ENCODE measurements at regions not wholly inside any gene's neighbourhood (a gene's known extent, or its start where the extent isn't known, plus 50 kb on each side); places are given as distances from the start of the nearest gene placed in this dataset.

GRCh38 chr5:92552206-92553160, 1028.5 kb downstream of the NR2F1-AS1 start:
- H3K27ac ChIP-seq: no peak overlapping the region
- ATAC-seq (peak in 1 of 4 donors; percentile 52), DNase-seq (no peak), FAIRE-seq (no peak)
- no peak for TF ChIP-seq CTCF (IDR thresholded peaks at IDR 0.05)
- no peak overlapping the region for H3K4me3 ChIP-seq
- 33 to 38% methylated on average over 8 of the region's 8 CpGs for WGBS, 2 donors
- intact Hi-C loops (cut with DNase I): no loop called here
- no peaks in the 10 kb centered on the region for H3K4me1 ChIP-seq
- H3K27me3 ChIP-seq: peaks cover 0 to 2% (median 0%) of the 10 kb centered on the region in 4 donors
- H3K9me3 ChIP-seq: peaks cover 0 to 2% (median 0%) of the 10 kb centered on the region in 4 donors
- no peaks in the 10 kb centered on the region for H3K36me3 ChIP-seq

GRCh38 chr5:92548346-92548745, 1032.7 kb downstream of the NR2F1-AS1 start:
- H3K4me1 ChIP-seq: no peaks in the 10 kb centered on the region
- DNase-seq: no peak

GRCh38 chr5:92544596-92544995, 1036.4 kb downstream of the NR2F1-AS1 start:
- Histone ChIP-seq H3K36me3 (no peaks in the 10 kb centered on the region), H3K4me3 (no peak overlapping the region), H3K27ac (no peak overlapping the region), H3K27me3 (no peaks in the 10 kb centered on the region), H3K9me3 (no peaks in the 10 kb centered on the region), H3K4me1 (no peaks in the 10 kb centered on the region)
- 54 to 55% methylated on average over 1 of the region's 1 CpG for WGBS, 2 donors
- intact Hi-C loops (cut with DNase I): no loop called here
- FAIRE-seq (no peak), DNase-seq (no peak), ATAC-seq (no peak)
- no peak for TF ChIP-seq CTCF (IDR thresholded peaks at IDR 0.05)

More at GRCh38 chr5:92548346-92548745, 1032.7 kb downstream of the NR2F1-AS1 start:
- WGBS, 2 donors: 40 to 63% methylated on average over 2 of the region's 2 CpGs
- FAIRE-seq (no peak), ATAC-seq (no peak)
- Histone ChIP-seq H3K4me3 (no peak overlapping the region), H3K36me3 (no peaks in the 10 kb centered on the region), H3K27me3 (no peaks in the 10 kb centered on the region), H3K9me3 (peaks cover 0 to 2% (median 0%) of the 10 kb centered on the region in 4 donors), H3K27ac (no peak overlapping the region)
- intact Hi-C loops (cut with DNase I): no loop called here
- TF ChIP-seq CTCF (IDR thresholded peaks at IDR 0.05): no peak

- H3K9me3 ChIP-seq: no peaks in the 10 kb centered on the region
- WGBS, 2 donors: 50 to 56% methylated on average over 3 of the region's 3 CpGs
Observed at GRCh38 chr5:92544036-92544435, 1037.0 kb downstream of the NR2F1-AS1 start.

More at GRCh38 chr5:92544036-92544435, 1037.0 kb downstream of the NR2F1-AS1 start:
- TF ChIP-seq CTCF (IDR thresholded peaks at IDR 0.05): no peak
- ATAC-seq (no peak), FAIRE-seq (no peak), DNase-seq (no peak)
- no peaks in the 10 kb centered on the region for H3K27me3 ChIP-seq
- H3K4me3 ChIP-seq: no peak overlapping the region
- no peaks in the 10 kb centered on the region for H3K4me1 ChIP-seq
- H3K27ac ChIP-seq: no peak overlapping the region
- no peaks in the 10 kb centered on the region for H3K36me3 ChIP-seq
- intact Hi-C loops (cut with DNase I): no loop called here
